HTR-8/SVneo (cell line): ENCODE measurements at regions not wholly inside any gene's neighbourhood (a gene's known extent, or its start where the extent isn't known, plus 50 kb on each side); places are given as distances from the start of the nearest gene placed in this dataset.
A peak's percentile ranks its signal among the peaks of the same experiment; 100 is the strongest.
"Not testable (repeated sequence)": the region's sequence is repeated elsewhere in the genome, so short reads cannot be mapped to it uniquely, and the experiment has no call there.

ENCODE experiments used
- DNase-seq: peaks from one replicate; pipeline ENCODE4 v3.0.0; 2011; ENCODE audit warnings: low spot score, mixed read lengths; ENCODE audit not compliant: insufficient read length
- FAIRE-seq: peaks from 2 replicates; lab custom pipeline; 2011; peaks lifted over from hg19 to GRCh38; lab: Jason Lieb, UNC

DNA sequence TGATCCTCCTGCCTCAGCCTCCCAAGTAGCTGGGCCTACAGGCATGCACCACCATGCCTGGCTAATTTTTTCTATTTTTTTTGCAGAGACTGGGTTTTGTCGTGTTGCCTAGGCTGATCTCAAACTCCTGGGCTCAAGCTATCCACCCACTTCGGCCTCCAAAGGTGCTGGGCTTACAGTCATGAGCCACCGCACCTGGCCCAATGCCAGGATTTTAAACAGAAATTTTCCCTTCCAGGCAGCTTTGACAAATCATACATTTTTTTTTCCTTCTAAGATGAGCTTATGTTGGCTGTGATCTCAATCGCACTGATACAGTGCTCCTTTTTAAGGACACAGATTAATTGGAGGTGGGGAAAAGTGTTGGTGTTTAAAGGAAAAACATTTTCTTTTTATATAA lies 73.2 kb upstream of the CD2AP start:
- FAIRE-seq: no peak

DNA sequence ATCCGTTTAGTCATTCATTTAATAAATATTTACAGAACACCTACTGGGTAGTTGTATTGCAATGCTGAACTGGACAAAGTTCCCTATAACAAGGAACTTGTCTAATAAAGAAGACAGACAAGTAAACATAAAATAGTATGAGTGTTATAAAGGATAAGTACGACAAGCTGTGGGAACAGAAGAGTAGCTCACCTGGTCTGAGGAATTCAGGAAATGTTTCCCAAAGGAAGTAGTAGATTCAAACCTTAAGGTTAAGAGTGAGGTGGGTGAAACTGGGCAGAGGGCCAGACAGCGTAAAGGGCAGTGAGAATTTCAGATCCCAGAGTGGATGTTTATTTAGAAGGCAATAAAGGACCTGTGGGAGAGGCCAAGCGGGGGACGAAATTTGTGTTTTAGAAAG lies 72.3 kb upstream of the CD2AP start:
- FAIRE-seq (no peak), DNase-seq (no peak)

More for the DNA sequence above, 73.2 kb upstream of the CD2AP start:
- no peak for DNase-seq

DNA sequence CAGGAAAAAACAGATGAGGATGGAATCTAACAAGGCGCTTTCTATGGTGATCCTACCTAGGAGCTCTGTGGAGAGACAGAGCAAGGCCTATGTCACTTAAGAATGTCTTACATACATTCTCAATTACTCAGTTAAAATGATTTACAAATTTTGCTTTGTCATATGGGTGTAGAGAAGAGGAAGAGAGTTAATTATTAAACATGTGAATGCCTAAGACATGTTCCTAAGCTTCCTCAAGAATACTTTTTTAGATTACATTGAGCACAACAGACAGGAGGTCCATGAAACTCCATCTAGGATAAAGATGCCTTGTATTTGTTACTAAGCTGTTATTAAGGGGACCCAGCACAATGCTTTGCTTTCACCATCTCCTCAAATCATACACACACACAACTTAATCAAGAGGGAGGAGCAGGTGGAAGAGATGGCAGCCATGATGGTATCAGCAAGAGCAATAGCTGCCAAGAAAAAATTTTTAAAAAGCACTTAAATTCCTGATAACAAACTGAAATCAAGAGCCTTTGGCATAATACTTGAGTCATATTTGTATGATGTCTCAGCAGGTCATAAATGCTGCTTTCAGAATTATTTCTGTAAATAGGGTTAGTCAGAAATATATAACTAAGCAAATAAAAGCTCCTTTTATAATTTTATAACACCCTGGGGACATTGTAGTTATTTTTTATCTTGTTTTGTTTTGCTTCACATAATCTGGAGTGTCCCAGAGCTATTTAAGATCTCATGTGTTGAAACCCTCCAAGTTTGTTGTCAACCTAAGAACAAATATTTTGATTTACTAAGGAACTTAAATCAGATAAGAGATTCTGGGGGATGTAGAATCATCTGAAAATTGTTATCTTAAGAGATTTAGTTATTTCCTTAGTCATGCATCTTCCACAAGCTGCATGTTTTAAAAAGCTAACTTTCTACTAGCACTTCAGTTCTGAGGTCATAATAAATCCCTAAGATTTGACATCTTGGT lies 70.0 kb upstream of the CD2AP start:
- FAIRE-seq: no peak
- no peak for DNase-seq

DNA sequence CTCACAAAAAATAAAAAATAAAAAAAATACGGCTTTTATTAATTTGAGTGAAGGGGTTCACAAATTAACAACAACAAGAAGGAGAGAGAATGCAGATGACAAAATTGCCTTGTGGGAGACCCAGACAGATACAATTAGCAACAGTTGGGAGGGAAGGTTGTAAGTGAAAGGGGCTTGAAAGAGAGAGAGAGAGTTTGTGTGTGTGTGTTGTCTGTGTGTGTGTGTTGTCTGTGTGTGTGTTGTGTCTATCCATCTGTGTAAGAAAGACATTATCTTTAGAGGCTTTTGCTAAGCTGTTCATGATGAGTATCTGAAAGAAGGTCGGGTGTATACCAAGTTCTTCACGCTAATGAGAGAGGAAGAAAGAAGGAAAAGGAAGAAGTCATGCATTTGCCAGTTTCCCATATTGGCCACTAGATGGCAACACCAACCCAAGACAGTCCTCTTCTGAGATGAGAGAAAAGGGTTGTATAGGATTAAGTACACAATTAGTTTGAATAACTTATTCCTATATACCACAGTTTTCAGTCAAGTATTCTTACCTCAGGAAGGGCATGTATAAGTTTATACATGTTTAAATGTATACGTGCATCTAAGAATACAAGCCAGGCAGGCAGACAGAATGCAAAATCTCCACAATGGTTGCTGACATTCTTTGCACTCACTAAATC lies 63.7 kb upstream of the CD2AP start:
- FAIRE-seq: no peak
- peak; percentile 56 for DNase-seq

DNA sequence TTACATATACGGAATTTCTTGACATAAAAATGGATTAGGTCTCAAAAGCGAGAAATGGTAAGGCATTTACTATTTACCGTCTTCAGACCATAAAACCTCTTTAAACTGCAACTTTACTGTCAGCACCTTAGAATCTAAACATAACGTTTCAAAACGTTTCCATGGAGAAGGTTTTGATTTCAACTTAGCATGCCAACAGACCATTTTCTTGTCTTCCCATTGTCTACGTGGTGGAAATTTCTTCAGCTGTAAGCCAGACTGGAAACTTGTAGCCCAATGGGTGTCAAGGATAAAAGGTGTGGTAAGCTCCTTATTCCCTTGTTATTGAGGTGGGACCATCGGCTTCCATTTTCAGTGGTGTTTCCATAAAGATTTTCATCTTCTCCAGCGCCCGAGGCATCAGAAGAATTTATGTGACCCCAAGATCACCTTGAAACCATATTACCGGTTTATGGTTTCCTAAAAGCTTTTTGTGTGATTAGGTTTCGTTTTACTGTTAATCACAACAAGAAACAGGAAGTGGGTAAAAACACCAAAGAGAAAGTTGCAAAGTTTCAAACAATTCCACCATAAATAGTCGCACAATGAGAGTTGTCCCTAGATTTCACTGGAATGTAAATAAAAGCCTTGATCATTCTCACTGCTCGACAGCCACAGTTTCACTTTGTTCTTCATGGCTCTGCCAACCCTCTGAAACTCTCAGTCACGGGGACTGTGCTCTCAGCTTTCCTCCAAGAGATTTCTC lies 63.0 kb upstream of the CD2AP start:
- FAIRE-seq: peak; percentile 49
- DNase-seq: no peak

DNA sequence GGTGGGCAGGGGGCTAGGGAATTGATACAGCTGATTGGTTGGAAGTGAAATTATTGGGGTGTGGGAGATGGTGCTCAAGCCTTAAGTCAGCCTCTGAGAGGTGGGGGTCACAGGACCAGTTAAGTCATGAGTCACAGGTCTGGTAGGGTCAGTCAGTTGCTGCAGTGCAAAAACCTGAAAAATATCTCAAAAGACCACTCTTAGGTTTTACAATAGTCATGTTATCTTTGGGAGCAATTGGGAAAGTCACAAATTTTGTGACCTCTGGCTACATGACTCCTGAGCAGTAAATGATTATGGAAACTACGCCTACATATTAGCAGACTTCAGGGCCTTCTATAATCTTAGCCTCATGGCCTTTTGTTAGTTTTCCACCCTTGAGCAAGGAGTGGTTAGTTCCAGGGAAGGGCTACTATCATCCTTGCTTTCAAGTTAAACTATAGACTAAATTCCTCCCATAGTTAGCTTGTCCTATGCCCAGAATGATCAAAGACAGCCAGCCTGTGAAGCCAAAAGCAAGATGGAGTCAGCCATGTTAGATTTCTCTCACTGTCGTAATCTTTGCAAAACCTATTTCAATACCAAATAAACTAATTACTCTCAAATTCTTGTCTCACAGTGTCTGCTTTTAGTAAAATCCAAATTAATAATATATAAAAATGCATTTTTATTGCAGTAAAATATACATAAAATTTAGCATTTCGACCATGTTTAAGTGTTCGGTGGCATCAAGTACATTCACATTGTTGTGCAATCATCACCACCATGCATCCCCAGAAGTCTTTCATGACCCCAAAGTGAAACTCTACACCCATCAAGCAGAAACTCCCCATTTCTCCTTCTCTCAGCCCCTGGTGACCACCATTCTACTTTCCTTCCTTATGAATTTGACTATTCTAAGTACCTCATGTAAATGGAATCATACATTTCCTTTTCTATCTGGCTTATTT lies 60.9 kb upstream of the CD2AP start:
- FAIRE-seq (no peak), DNase-seq (no peak)

DNA sequence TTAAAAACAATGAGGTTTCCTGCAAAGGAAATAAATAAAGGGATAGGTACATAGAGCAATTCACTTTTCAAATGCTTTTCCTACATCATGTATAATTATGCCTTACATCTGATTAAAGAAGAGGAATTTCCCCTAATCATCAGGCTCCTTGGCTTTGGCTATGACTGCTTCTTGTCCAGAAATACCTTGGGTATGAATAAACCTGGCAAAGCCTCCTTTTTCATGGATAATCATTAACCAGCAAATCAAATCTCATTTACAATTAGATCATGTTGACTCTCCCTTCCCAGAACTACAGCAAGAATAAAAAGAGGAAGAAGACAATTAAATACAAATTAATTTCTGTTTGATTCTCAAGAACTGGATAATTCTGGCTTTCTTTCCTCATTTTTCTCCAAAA lies 58.0 kb upstream of the CD2AP start:
- DNase-seq (no peak), FAIRE-seq (no peak)

DNA sequence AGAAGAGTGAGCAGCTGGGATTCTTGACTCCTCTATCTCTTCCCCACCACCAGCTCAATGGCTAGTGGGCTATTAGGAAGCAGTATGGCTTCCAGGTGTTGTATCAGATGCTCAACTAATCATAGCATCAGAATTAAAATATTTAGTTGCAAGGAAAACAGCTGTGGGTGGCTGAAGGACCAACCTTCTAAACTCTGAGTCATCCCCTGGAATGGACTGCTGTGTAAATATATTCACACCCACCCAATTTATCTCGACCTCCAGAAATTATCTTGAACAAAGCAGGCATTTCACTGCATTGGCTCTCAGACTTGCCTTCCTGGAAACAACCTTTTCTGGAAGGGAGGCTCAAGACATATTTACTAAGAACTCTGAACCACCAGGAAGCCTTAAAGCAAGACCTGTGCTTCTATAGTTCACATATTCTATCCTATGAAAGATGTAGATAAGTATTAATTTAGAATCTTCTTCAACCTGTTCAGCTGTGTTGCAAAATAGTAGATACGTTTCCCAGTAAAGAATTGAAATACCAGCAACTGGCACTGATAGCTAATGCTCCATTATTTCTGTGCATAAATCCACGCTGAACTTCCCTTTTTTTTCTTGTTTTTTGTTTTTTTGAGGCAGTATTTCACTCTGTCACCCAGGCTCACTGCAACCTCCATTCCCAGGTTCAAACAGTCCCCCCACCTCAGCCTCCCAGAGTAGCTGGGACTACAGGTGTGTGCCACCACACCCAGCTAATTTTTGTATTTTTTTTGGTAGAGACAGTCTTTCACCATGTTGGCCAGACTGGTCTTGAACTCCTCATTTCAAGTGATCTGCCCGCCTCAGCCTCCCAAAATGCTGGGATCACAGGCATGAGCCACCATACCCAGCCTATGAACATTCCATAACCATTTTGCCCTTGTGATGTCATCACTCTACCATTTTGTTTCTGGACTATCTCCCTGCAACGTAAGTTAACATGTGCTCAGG lies 56.9 kb upstream of the CD2AP start:
- DNase-seq (no peak), FAIRE-seq (no peak)

DNA sequence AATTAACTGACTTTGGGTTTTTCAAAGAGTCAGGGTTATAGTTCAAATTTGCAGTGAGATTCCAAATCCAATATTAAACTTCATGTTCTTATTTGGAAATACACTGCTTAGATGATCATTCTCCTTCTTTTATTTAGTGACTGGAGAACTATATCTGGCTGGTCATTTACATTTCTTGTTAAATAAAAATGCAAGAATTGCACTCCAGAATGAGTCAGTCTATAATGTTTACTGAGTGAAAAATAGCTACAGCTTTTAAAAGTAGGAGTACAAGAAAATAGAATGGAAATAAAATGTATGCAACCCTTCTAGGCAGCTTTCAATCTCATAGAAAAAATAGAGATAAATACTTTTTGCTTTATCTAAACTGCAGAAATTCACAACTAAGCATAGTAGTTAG lies 54.5 kb upstream of the CD2AP start:
- no peak for FAIRE-seq

DNA sequence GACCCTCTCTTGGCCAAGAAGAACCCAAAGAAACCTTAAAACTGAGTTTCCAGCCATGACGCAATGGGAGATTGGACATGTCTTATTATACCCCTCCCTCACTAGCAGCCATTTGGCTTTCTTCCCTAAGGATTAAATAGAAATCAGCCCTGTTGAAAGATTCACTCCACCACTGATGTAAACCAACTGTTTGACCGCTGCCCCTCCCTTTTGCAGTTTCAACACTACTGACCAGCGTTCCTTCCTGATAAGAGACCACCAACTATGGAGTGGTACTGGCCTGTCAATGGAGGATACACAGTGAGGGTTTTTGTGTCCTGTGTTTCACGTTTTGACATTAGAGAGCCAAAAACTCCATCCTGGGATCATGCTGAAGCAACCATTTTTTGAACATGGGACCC lies 53.2 kb upstream of the CD2AP start:
- FAIRE-seq: no peak

More for the DNA sequence above, 54.5 kb upstream of the CD2AP start:
- no peak for DNase-seq

DNA sequence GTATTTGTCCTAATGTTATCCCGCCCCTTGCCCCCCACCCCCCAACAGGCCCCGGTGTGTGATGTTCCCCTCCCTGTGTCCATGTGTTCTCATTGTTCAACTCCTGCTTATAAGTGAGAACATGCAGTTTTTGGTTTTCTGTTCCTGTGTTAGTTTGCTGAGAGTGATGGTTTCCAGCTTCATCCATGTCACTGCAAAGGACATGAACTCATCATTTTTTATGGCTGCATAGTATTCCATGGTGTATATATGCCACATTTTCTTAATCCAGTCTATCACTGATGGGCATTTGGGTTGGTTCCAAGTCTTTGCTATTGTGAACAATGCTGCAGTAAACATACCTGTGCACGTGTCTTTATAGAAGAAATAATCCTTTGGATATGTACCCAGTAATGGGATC lies 51.9 kb upstream of the CD2AP start:
- FAIRE-seq, DNase-seq: not testable (repeated sequence)

More for the DNA sequence above, 53.2 kb upstream of the CD2AP start:
- DNase-seq: no peak

DNA sequence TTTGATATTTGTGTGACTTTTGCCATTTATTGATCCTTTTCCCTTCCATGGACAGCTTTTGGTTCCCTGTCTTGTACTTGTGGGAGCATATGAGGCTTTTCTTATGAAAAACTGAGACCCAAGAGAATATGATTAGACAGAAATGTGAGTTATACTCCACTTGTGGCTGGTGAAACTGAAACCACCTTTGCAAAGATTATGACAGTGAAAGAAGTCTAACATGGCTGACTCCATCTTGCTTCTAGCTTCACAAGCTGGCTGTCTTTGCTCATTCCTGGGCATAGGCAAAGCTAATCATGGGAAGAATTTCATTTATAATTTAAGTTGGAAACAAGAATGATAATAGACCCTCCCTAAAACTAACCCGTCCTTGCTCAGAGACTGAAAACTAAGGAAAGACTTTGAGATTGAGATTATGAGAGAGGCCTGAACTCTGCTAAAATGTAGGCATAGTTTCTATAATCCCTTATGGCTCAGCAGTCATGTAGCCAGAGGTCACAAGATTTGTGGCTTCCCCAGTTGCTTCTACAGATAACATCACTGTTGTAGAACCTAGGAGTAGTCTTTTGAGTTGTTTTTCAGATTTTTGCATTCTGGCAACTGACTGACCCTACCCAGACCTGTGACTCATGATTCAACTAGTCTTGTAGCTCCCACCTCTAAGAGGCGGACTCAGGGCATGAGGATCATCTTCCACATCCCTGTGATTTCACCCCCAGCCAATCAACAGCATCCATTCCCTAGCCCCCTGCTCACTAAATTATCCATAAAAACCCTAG lies 50.9 kb upstream of the CD2AP start:
- DNase-seq (no peak), FAIRE-seq (peak; percentile 20)

DNA sequence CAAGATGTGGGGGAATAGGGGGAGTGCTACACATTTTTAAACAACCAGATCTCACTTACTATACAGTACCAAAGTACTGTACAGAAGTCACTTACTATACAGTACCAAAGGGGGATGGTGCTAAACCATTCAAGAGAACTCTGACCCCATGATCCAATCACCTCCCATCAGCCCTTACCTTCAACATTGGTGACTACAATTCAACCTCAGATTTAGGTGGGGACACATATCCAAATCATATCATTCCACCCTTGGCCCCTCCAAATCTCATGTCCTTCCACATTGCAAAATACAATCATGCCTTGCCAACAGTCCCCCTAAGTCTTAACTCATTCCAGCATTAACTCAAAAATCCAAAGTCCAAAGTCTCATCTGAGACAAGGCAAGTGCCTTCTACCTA lies 49.9 kb upstream of the CD2AP start:
- FAIRE-seq: no peak

More for the DNA sequence above, 49.9 kb upstream of the CD2AP start:
- DNase-seq: no peak
